WTC11 (cell line): ENCODE measurements at regions not wholly inside any gene's neighbourhood (a gene's known extent, or its start where the extent isn't known, plus 50 kb on each side); places are given as distances from the start of the nearest gene placed in this dataset.

Source experiments
- ATAC-seq: fragments of 200-7000 bp; cut with Tn5 transposase; 2 replicates; pipeline ENCODE4 v1.10.0; 2021; ENCODE audit warnings: mild to moderate bottlenecking, moderate library complexity
- CTCF ChIA-PET: fragments of 300-600 bp; sonication (Branson Sonifier 250); formaldehyde crosslinking; loops from one replicate; lab custom pipeline; 2021; ENCODE audit warnings: antibody characterized with exemption; lab: Charles Lee
- POLR2A ChIA-PET: fragments of 350-600 bp; sonication (Branson Sonifier 250); formaldehyde crosslinking; loops from one replicate; lab custom pipeline; 2021; ENCODE audit warnings: antibody characterized with exemption; lab: Charles Lee
- DNase-seq: peaks from one replicate; pipeline ENCODE4 v3.0.0; 2021; ENCODE audit warnings: low spot score
- H3K27ac Mint-ChIP-seq: 2 replicates; pipeline ENCODE4 v1.8.0; 2021; ENCODE audit warnings: mixed read lengths
- H3K27me3 Mint-ChIP-seq: 2 replicates; pipeline ENCODE4 v1.8.0; 2021; ENCODE audit warnings: low read depth, mild to moderate bottlenecking, moderate library complexity, mixed read lengths
- H3K36me3 Mint-ChIP-seq: 2 replicates; pipeline ENCODE4 v1.8.0; 2021; ENCODE audit warnings: mixed read lengths
- H3K4me1 Mint-ChIP-seq: 2 replicates; pipeline ENCODE4 v1.8.0; 2022; ENCODE audit warnings: mixed read lengths
- H3K4me3 Mint-ChIP-seq: 2 replicates; pipeline ENCODE4 v1.8.0; 2021; ENCODE audit warnings: mild to moderate bottlenecking, moderate library complexity, mixed read lengths
- H3K9me3 Mint-ChIP-seq: 2 replicates; pipeline ENCODE4 v1.8.0; 2021; ENCODE audit warnings: mixed read lengths
- ATF2 ChIP-seq: sonication (generic); formaldehyde crosslinking; IDR thresholded peaks from 2 replicates; pipeline ENCODE4 v1.8.1; 2022; ENCODE audit warnings: low read depth, missing genetic modification reagents, borderline replicate concordance
- CREB1 ChIP-seq: sonication (generic); formaldehyde crosslinking; IDR thresholded peaks from 2 replicates; pipeline ENCODE4 v1.8.0; 2023; ENCODE audit warnings: mild to moderate bottlenecking, missing genetic modification reagents
- CREM ChIP-seq: sonication (generic); formaldehyde crosslinking; IDR thresholded peaks from 2 replicates; pipeline ENCODE4 v1.8.1; 2022; ENCODE audit warnings: mild to moderate bottlenecking, missing genetic modification reagents, moderate library complexity
- CTCF ChIP-seq: fragments of 200-600 bp; IDR thresholded peaks from 2 replicates; pipeline ENCODE4 v1.8.0; 2022; ENCODE audit warnings: antibody characterized with exemption
- ELF4 ChIP-seq: sonication (generic); formaldehyde crosslinking; IDR thresholded peaks from 2 replicates; pipeline ENCODE4 v1.8.1; 2022; ENCODE audit warnings: low read depth, mild to moderate bottlenecking, moderate library complexity, missing genetic modification reagents
- ERG ChIP-seq: fragments of 250-450 bp; sonication (Bioruptor Pico); IDR thresholded peaks from 2 replicates; pipeline ENCODE4 v1.8.0; 2021; ENCODE audit warnings: mild to moderate bottlenecking
- HMGA2 ChIP-seq: fragments of 250-450 bp; sonication (Bioruptor Pico); IDR thresholded peaks from 2 replicates; pipeline ENCODE4 v1.4.0; 2021; ENCODE audit warnings: mild to moderate bottlenecking, moderate library complexity
- IRF1 ChIP-seq: sonication (generic); formaldehyde crosslinking; IDR thresholded peaks from 2 replicates; pipeline ENCODE4 v1.8.0; 2023; ENCODE audit warnings: missing genetic modification reagents
- JUN ChIP-seq: sonication (generic); formaldehyde crosslinking; IDR thresholded peaks from 2 replicates; pipeline ENCODE4 v1.8.0; 2023; ENCODE audit warnings: mild to moderate bottlenecking, missing genetic modification reagents
- PRDM15 ChIP-seq: sonication (generic); formaldehyde crosslinking; IDR thresholded peaks from 2 replicates; pipeline ENCODE4 v1.8.0; 2022; ENCODE audit warnings: missing genetic modification reagents
- RORB ChIP-seq: fragments of 250-450 bp; sonication (Bioruptor Pico); IDR thresholded peaks from 2 replicates; pipeline ENCODE4 v1.9.0; 2021; ENCODE audit warnings: mild to moderate bottlenecking
- SOX15 ChIP-seq: fragments of 250-450 bp; sonication (Bioruptor Pico); IDR thresholded peaks from 2 replicates; pipeline ENCODE4 v1.9.0; 2021; ENCODE audit warnings: mild to moderate bottlenecking
- STAT6 ChIP-seq: sonication (generic); formaldehyde crosslinking; conservative IDR thresholded peaks from 2 replicates; pipeline ENCODE4 v1.8.1; 2023; ENCODE audit warnings: mild to moderate bottlenecking, low read depth, missing genetic modification reagents, moderate library complexity
- ZNF121 ChIP-seq: sonication (generic); formaldehyde crosslinking; IDR thresholded peaks from 2 replicates; pipeline ENCODE4 v1.8.0; 2023; ENCODE audit warnings: missing genetic modification reagents
- ZNF138 ChIP-seq: sonication (generic); formaldehyde crosslinking; conservative IDR thresholded peaks from 2 replicates; pipeline ENCODE4 v1.8.1; 2022; ENCODE audit warnings: mild to moderate bottlenecking, moderate library complexity, missing genetic modification reagents
- ZNF263 ChIP-seq: sonication (generic); formaldehyde crosslinking; IDR thresholded peaks from 2 replicates; pipeline ENCODE4 v1.8.1; 2022; ENCODE audit warnings: low read depth, mild to moderate bottlenecking, moderate library complexity, missing genetic modification reagents
- ZNF416 ChIP-seq: fragments of 250-450 bp; sonication (Bioruptor Pico); IDR thresholded peaks from 2 replicates; pipeline ENCODE4 v1.9.0; 2021; ENCODE audit warnings: mild to moderate bottlenecking, inconsistent platforms
- ZNF532 ChIP-seq: fragments of 250-450 bp; sonication (Bioruptor Pico); IDR thresholded peaks from 2 replicates; pipeline ENCODE4 v1.9.0; 2021; ENCODE audit warnings: mild to moderate bottlenecking, borderline replicate concordance

GRCh38 chr10:123359539-123359938, 205.3 kb downstream of the BUB3 start:
- ChIA-PET CTCF (interaction anchor here (1.0 kb wide), 1 partner anchor 214 kb away, joined by 3 read pairs; no protein-coding TSS in a partner anchor), POLR2A (no interaction called here)
- no peak for ATAC-seq
- Mint-ChIP-seq H3K9me3 (no peaks in the 10 kb centered on the region), H3K4me3 (no peak overlapping the region), H3K36me3 (no peaks in the 10 kb centered on the region), H3K27me3 (no peaks in the 10 kb centered on the region; the same call in 1 of the 2 replicates), H3K4me1 (peaks cover 22% of the 10 kb centered on the region), H3K27ac (no peak overlapping the region)
- TF ChIP-seq ZNF416 (CRISPR knock-in tag) (no peak), RORB (CRISPR knock-in tag) (no peak), ZNF138 (CRISPR knock-in tag) (no peak), CTCF (no peak), STAT6 (CRISPR knock-in tag) (no peak), IRF1 (CRISPR knock-in tag) (no peak), JUN (CRISPR knock-in tag) (no peak), ZNF121 (no peak), ERG (CRISPR knock-in tag) (no peak), ZNF532 (CRISPR knock-in tag) (no peak), CREB1 (CRISPR knock-in tag) (no peak), ZNF263 (CRISPR knock-in tag) (no peak), CREM (CRISPR knock-in tag) (no peak), ELF4 (CRISPR knock-in tag) (no peak)
- no peak for DNase-seq

GRCh38 chr10:123361832-123362231, 207.6 kb downstream of the BUB3 start:
- DNase-seq (no peak), ATAC-seq (peak; percentile 52; the same call in 1 of the 2 replicates)
- no peaks in the 10 kb centered on the region for H3K36me3 Mint-ChIP-seq
- ChIA-PET CTCF (no interaction called here), POLR2A (no interaction called here)
- H3K4me3 Mint-ChIP-seq: no peak overlapping the region
- H3K9me3 Mint-ChIP-seq: no peaks in the 10 kb centered on the region
- H3K27ac Mint-ChIP-seq: no peak overlapping the region
- no peaks in the 10 kb centered on the region; the same call in 1 of the 2 replicates for H3K27me3 Mint-ChIP-seq
- peaks cover 11% of the 10 kb centered on the region for H3K4me1 Mint-ChIP-seq
- no peak for TF ChIP-seq HMGA2
- no peak for TF ChIP-seq PRDM15 (CRISPR knock-in tag)
- no peak for TF ChIP-seq ATF2 (CRISPR knock-in tag)
- TF ChIP-seq SOX15 (CRISPR knock-in tag): no peak
- no peak for TF ChIP-seq IRF1 (CRISPR knock-in tag)
